Aorta (tissue), 5 donors: ENCODE measurements at regions not wholly inside any gene's neighbourhood (a gene's known extent, or its start where the extent isn't known, plus 50 kb on each side); places are given as distances from the start of the nearest gene placed in this dataset.

Experiments used
- ATAC-seq: fragments of 200-7000 bp; cut with Tn5 transposase; one replicate; pipeline ENCODE4 v1.9.1; 2022; ENCODE audit warnings: moderate library complexity; ENCODE audit not compliant: low FRiP score
- DNase-seq, 2 donors: peaks; one replicate each; pipeline ENCODE4 v3.0.0-alpha.2; 2020
- H3K27ac ChIP-seq, 2 donors: one replicate each; pipeline ENCODE4 v1.5.1; 2013; ENCODE audit warnings: low read length in 2 of 2, mild to moderate bottlenecking in 2 of 2, moderate library complexity in 2 of 2, control low read depth in 1 of 2, inconsistent platforms in 1 of 2, low read depth in 1 of 2
- H3K27me3 ChIP-seq, 2 donors: one replicate each; pipeline ENCODE4 v1.6.1; 2013; ENCODE audit warnings: control low read depth in 1 of 2, low read length in 1 of 2, mild to moderate bottlenecking in 1 of 2, moderate library complexity in 1 of 2; ENCODE audit not compliant: insufficient read depth in 2 of 2, control insufficient read depth in 1 of 2
- H3K36me3 ChIP-seq, 2 donors: one replicate each; pipeline ENCODE4 v1.6.1; 2013; ENCODE audit warnings: control low read depth in 1 of 2, low read length in 1 of 2, mild to moderate bottlenecking in 1 of 2; ENCODE audit not compliant: insufficient read depth in 2 of 2, control insufficient read depth in 1 of 2
- H3K4me1 ChIP-seq, 2 donors: one replicate each; pipeline ENCODE4 v1.6.1; 2013; ENCODE audit warnings: low read length in 2 of 2, control low read depth in 1 of 2, mild to moderate bottlenecking in 1 of 2, moderate library complexity in 1 of 2; ENCODE audit not compliant: insufficient read depth in 2 of 2, control insufficient read depth in 1 of 2
- H3K4me3 ChIP-seq, 2 donors: one replicate each; pipeline ENCODE4 v1.5.1; 2013; ENCODE audit warnings: low read length in 2 of 2, control low read depth in 1 of 2, mild to moderate bottlenecking in 1 of 2
- H3K9me3 ChIP-seq: one replicate; pipeline ENCODE4 v1.6.1; 2013; ENCODE audit warnings: mild to moderate bottlenecking, low read length; ENCODE audit not compliant: control insufficient read depth
- WGBS, 2 donors: extraction: QIAGEN DNeasy Blood & Tissue Kit; methylation state at CpG; one replicate each; pipeline ENCODE4 v1.1.7; 2013; 5-methylcytosine and 5-hydroxymethylcytosine counted together
- intact Hi-C, 2 donors: fragments of 100-400 bp; cut with DNase I; formaldehyde crosslinking; loops; one replicate each; pipeline versions ENCODE4 v1.14.2 to v1.15.0; 2022
- donor health status: healthy with polysubstance abuse.
- donor health status: Bipolar disorder and iron deficiency.
- donor health status: DM: no; HTN: no; CAD: no.
- donor health status: DM: no; HTN: no; CAD: no.
- donor health status: DM: yes; HTN: yes; CAD: no.

DNA sequence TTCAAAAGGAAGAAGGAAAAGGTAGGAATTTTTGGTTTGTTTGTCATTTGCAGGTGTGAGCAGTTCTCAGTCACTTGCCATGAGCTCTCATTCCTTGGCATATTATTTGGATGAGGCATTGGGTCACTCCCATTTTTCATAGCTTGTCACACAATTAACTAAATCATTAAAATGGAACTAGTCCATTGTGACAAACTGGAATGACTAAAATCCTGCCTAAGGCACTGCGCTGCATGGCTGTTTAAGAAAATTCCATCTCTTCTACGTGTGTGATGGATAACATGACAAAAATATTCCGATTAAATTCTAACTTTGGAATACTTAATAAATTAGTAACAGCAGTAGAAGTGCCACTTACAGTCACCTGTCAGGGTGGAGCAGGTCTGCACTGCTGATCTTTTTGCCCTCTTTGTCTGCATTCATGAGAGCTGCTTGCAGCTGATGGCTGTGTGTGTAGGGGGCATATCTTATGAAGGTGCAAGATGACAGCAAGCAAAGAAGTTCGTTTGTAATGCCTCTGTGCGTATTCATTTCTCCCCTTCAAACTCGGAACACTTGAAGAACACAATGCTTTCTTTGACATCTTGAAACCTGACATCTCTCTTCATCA, 1292.6 kb upstream of the MAP3K7 start:
- no peak for DNase-seq
- Histone ChIP-seq H3K4me1 (no peaks in the 10 kb centered on the region), H3K27me3 (no peaks in the 10 kb centered on the region), H3K9me3 (no peaks in the 10 kb centered on the region), H3K4me3 (no peak overlapping the region), H3K27ac (no peak overlapping the region), H3K36me3 (no peaks in the 10 kb centered on the region)
- intact Hi-C loops: no loop called here
- ATAC-seq: no peak
- 47 to 52% methylated on average over 6 of the region's 6 CpGs for WGBS, 2 donors

DNA sequence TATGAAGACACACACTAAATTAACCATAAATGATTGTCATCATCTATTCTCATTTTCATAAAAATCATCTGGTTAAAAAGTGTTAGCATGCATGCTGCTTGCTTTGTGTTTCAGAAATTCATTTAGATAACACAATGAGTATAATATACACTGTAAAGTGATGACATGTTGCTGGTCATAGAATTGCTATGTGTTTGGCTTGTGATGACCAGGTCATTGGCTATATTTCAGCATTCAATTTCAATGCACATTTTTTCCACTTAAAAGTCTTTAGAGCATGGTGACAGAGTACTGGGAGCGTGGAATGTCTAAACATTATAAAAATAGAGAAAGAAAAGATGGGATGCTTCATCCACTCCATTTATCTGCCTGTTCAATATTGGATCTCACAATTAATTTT, 1291.1 kb upstream of the MAP3K7 start:
- intact Hi-C loops: no loop called here
- H3K27ac ChIP-seq: no peak overlapping the region
- no peaks in the 10 kb centered on the region for H3K9me3 ChIP-seq
- no peaks in the 10 kb centered on the region for H3K27me3 ChIP-seq
- WGBS, 2 donors: 37 to 59% methylated on average over 1 of the region's 1 CpG
- H3K4me1 ChIP-seq: no peaks in the 10 kb centered on the region
- ATAC-seq (no peak), DNase-seq (no peak)
- H3K36me3 ChIP-seq: no peaks in the 10 kb centered on the region
- H3K4me3 ChIP-seq: no peak overlapping the region

DNA sequence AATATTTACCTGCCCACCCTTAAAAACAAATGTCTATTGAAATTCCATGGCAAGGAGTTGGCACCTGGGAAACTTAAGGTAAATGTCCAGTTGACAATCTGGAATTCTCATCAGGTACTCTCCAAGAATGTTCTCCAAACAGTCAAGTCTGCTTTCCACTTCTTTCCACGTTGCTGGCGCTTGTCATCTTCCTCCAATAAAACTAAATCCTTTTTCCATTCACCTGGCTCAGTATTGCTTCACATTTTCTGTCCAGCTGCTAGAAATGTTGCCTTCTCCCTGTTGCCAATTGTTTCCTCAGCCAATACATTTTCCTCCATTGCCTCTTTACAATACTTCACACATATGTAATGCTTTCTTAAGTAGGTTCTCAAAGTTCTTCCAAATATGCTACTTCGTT, 1288.1 kb upstream of the MAP3K7 start:
- Histone ChIP-seq H3K36me3 (no peaks in the 10 kb centered on the region), H3K9me3 (no peaks in the 10 kb centered on the region), H3K27ac (no peak overlapping the region), H3K27me3 (no peaks in the 10 kb centered on the region), H3K4me3 (no peak overlapping the region), H3K4me1 (no peaks in the 10 kb centered on the region)
- DNase-seq: no peak
- WGBS, 2 donors: 75 to 76% methylated on average over 3 of the region's 3 CpGs
- no peak for ATAC-seq
- intact Hi-C loops: no loop called here

DNA sequence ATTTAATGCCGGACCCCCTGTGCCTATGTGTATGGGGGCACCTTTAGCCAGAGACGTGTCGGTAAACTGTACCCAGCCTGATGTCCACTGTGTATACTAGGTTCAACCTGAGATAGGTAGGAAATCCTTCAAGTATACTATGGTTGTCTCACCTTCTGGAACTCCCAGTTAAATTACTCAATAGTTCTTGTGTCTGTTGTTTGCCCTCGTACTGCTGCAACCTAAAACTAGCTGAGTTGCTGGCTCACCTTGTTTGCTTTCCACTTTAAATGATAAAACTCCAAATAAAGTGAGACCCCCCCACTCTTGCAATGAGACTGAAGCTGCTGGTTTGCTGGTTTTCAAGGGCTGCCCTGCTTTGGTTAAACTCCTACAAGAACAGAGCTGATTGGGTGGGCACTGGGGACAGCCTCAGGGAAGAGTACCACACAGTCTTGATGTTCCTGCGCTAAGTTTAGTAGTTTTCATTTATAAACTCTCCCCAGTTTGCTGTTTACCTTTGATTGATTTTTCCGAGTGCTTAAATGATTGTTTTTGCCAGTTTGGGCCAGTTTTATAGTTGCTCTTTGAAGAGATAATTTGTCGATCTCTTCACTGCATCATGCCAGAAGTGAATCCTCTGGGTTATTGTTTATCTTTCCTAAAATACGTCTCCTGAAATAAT, 1281.8 kb upstream of the MAP3K7 start:
- no peak overlapping the region for H3K4me3 ChIP-seq
- no peaks in the 10 kb centered on the region for H3K9me3 ChIP-seq
- H3K36me3 ChIP-seq: no peaks in the 10 kb centered on the region
- no peaks in the 10 kb centered on the region for H3K27me3 ChIP-seq
- H3K4me1 ChIP-seq: no peaks in the 10 kb centered on the region
- WGBS, 2 donors: 87 to 88% methylated on average over 8 of the region's 8 CpGs
- intact Hi-C loops: no loop called here
- no peak for ATAC-seq
- no peak overlapping the region for H3K27ac ChIP-seq
- no peak for DNase-seq

DNA sequence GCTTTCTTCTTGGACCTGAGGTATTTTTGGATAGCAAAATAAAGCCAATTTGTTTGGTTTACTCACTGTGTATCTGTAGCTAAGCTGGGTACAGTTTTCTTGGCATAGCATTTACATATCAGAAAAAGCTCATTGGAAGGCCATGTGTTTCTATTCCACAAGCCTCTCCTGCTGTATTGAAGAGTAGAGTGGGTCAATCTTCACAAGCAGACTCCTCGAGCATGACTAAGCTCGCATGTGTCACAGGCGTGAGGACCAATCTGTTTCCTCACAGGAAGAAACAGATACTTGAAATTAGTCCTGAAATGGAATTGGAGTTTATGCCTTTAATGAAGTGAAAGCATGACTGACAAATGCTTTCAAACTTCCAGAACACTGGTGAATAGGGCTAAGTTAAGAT, 1279.0 kb upstream of the MAP3K7 start:
- no peak for DNase-seq
- H3K4me1 ChIP-seq: no peaks in the 10 kb centered on the region
- peaks cover 0 to 1% of the 10 kb centered on the region in 2 donors for H3K27me3 ChIP-seq
- ATAC-seq: no peak
- H3K36me3 ChIP-seq: no peaks in the 10 kb centered on the region
- intact Hi-C loops: no loop called here
- H3K4me3 ChIP-seq: no peak overlapping the region
- WGBS, 2 donors: 68 to 69% methylated on average over 3 of the region's 3 CpGs
- H3K27ac ChIP-seq: no peak overlapping the region
- H3K9me3 ChIP-seq: no peaks in the 10 kb centered on the region

DNA sequence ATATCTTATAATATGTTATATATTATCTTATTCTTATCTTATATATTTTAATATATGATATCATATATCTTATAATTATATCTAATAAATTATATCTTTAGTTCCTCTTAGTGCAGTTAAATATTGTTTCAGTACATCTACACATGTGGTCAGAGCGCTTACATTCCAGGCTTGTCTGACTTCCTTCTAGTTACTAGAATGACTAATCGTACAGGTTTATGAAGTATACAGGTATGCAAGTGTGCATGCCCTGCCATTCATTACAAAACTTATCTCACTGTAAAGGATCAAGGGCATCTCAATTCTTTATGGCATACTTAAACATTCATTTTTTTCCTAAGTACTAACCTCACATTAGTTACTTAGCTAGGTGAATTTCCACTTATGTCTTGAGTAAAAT, 1278.0 kb upstream of the MAP3K7 start:
- ATAC-seq (no peak), DNase-seq (no peak)
- Histone ChIP-seq H3K4me1 (no peaks in the 10 kb centered on the region), H3K9me3 (no peaks in the 10 kb centered on the region), H3K4me3 (no peak overlapping the region), H3K27ac (no peak overlapping the region), H3K27me3 (peaks cover 0 to 1% of the 10 kb centered on the region in 2 donors), H3K36me3 (no peaks in the 10 kb centered on the region)
- WGBS, 2 donors: 79 to 83% methylated on average over 2 of the region's 2 CpGs
- intact Hi-C loops: no loop called here

DNA sequence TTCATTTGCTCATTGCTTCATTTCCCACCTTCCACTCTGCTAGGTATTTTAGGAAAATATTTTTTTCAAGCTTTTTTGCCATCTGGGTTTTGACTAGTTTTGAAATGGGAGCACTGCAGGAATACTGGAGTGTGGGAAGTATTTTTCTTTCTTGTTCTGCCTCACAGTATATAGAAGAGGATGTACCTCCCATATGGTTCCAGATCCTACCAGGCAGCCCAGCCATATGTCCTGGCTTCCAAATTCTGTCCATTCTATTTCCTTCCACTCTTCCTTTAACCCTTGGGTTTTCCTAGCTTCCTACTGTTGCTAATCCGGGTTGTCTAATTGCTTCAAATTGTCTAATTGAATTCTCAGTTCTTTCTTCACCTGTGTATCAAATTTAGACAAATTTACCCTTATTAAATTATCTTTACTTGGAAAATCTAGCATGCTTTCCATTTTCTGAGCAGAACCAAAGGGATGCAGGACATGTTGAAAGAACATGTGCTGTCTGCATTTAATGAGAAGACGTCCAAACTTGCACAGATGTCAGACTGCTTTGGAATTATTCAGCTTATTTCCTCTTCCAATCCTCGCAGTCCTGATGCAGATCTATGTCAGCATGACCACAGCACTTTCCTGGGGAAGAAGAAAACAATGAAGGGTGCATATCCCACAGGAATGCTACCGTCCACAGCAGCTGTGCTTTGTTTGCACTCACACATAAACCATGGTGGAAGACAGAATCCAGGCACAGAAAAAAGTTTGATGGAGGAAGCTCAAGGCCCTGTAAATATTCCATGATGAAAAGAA, 1273.9 kb upstream of the MAP3K7 start:
- H3K9me3 ChIP-seq: no peaks in the 10 kb centered on the region
- WGBS, 2 donors: 38 to 43% methylated on average over 4 of the region's 4 CpGs

DNA sequence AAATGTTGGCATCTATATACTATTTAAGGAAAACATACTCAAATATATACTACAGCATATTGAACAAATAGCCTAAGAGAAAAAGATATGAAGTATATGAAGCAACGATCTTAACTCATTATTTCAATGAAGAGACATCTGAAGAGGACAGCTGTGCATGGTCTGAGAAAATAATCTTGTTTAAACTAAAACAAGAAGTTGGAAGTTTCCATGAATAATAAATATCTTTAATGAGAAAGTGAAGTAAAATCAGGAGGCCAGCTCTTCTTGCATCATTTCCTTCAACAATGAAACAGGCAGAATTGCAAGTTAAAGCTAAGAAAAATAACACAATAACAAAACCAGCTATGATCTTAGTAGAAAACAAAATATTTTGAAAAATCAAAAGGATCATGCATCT, 1265.4 kb upstream of the MAP3K7 start:
- intact Hi-C loops: no loop called here
- Histone ChIP-seq H3K4me3 (no peak overlapping the region), H3K27ac (no peak overlapping the region), H3K4me1 (no peaks in the 10 kb centered on the region), H3K9me3 (no peaks in the 10 kb centered on the region), H3K36me3 (no peaks in the 10 kb centered on the region), H3K27me3 (no peaks in the 10 kb centered on the region)
- ATAC-seq (no peak), DNase-seq (no peak)
- 48 to 56% methylated on average over 1 of the region's 1 CpG for WGBS, 2 donors

More for the DNA sequence above, 1273.9 kb upstream of the MAP3K7 start:
- H3K27me3 ChIP-seq: peaks cover 0 to 1% of the 10 kb centered on the region in 2 donors
- no peaks in the 10 kb centered on the region for H3K36me3 ChIP-seq
- H3K4me3 ChIP-seq: no peak overlapping the region
- H3K27ac ChIP-seq: no peak overlapping the region
- DNase-seq (no peak), ATAC-seq (peak; percentile 41)
- intact Hi-C loops: no loop called here
- H3K4me1 ChIP-seq: no peaks in the 10 kb centered on the region

DNA sequence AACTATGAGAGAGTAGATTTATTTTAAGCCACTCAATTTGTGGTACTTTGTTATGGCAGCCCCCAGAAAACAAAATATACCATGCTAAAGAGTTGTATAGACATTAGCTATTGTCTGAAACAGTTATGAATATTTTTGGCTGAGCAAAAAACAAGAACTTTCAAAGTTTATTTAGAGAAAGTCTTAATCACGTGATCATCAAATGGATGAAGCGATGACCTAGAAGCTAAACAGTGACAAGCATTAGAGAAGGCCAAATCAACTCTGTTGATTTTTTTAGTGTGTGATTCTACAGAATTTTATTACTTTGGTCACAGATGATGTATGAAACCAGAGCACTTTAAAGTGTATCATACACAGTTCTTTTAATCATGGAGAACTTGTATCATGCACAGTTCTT, 1247.9 kb upstream of the MAP3K7 start:
- Histone ChIP-seq H3K27ac (no peak overlapping the region), H3K4me3 (no peak overlapping the region), H3K4me1 (no peaks in the 10 kb centered on the region), H3K27me3 (no peaks in the 10 kb centered on the region), H3K9me3 (no peaks in the 10 kb centered on the region), H3K36me3 (no peaks in the 10 kb centered on the region)
- DNase-seq (no peak), ATAC-seq (no peak)
- WGBS, 2 donors: 87 to 89% methylated on average over 2 of the region's 2 CpGs
- intact Hi-C loops: no loop called here
